Renal cortex interstitium (tissue), 11 donors: ENCODE measurements at regions not wholly inside any gene's neighbourhood (a gene's known extent, or its start where the extent isn't known, plus 50 kb on each side); places are given as distances from the start of the nearest gene placed in this dataset.
"Not testable (repeated sequence)": the region's sequence is repeated elsewhere in the genome, so short reads cannot be mapped to it uniquely, and the experiment has no call there.

Experiments used
- DNase-seq, 11 donors: peaks; one replicate each; pipeline ENCODE4 v3.0.0-alpha.2; 2013; ENCODE audit warnings: low read depth in 9 of 11, low spot score in 4 of 11; ENCODE audit errors: extremely low read depth in 1 of 11

- not testable (repeated sequence) for DNase-seq
Observed at GRCh38 chr13:22932632-22933412, 248.0 kb upstream of the SGCG start.

- no peak for DNase-seq
Observed at GRCh38 chr13:22933571-22934181, 247.1 kb upstream of the SGCG start.

- no peak for DNase-seq
Observed at GRCh38 chr13:22934744-22935523, 245.8 kb upstream of the SGCG start.

GRCh38 chr13:22936228-22936627 lies 244.6 kb upstream of the SGCG start:
- no peak for DNase-seq

- DNase-seq = no peak
Observed at GRCh38 chr13:22937241-22937640, 243.5 kb upstream of the SGCG start.

- no peak for DNase-seq
Observed at GRCh38 chr13:22937953-22938352, 242.8 kb upstream of the SGCG start.

GRCh38 chr13:22938576-22938975 lies 242.2 kb upstream of the SGCG start:
- DNase-seq = no peak

DNA sequence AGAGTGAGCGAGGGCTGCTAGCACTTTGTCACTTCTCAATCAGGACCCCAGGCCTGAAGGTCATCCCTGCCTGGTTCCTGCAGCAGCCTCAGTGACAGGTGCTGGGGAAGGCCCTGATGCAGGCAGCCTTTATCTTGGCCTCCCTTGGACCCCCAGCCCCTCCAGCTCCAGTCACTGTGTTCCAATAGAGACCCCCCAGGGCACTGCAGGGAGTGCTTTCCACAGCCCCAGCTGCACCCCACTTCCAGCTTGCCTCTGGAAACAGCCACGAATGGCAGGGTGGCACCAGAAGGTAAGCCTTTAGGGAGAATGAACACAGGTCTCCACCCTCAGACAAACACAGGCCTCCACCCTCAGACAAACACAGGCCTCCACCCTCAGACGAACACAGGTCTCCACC lies 241.6 kb upstream of the SGCG start:
- DNase-seq = no peak

DNA sequence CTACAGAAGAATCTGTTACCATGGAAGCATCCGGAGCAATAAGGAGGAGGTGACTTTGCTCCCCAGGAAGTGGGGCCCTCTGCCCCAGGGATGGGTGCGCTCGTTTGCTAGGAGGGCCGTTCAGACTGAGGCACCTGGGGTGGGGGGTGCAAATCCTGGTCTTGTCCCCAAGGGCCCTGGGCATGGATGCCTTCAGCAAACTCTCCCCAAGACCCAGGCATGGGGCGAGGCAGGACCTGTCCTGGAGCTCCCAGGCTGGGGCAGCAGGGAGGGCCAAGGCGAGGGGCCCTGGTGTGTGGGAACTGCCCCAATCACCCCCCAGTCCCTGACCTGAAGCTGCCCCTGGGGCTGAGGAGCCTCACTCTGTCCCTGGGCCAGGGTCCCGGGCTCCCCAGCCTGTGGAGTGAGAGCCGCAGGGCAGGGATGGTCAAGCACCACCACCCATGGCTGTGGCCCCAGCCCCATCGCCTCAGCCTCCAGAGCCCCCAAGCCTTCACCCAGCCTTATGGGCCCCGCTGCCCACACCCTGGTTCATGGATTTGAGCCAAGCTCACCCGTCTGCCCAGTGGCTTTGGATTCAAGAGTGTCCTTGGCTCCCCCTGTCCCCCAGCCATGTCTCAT lies 240.6 kb upstream of the SGCG start:
- no peak for DNase-seq

DNA sequence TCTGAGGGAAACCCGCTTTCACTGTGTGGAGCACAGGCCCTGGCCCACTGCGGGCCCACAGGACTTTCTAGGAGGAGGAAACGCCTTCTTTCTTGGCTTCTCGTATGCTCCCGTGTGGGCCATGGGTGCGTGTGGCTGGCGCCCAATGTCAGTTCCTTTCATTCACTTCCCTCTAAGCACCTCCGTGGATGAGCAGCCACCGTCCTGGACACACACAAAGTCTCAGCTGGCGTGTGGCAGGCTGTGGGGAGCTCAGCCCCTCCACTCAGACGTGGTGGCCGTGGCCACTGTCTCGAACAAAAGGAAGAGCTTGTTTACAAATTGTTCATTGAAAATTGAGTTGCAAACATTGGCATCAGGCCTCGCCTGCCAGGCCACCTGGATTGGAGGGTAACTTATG lies 240.0 kb upstream of the SGCG start:
- no peak for DNase-seq

GRCh38 chr13:22941495-22941894 lies 239.3 kb upstream of the SGCG start:
- not testable (repeated sequence) for DNase-seq

GRCh38 chr13:22942831-22943230 lies 237.9 kb upstream of the SGCG start:
- DNase-seq = not testable (repeated sequence)

DNA sequence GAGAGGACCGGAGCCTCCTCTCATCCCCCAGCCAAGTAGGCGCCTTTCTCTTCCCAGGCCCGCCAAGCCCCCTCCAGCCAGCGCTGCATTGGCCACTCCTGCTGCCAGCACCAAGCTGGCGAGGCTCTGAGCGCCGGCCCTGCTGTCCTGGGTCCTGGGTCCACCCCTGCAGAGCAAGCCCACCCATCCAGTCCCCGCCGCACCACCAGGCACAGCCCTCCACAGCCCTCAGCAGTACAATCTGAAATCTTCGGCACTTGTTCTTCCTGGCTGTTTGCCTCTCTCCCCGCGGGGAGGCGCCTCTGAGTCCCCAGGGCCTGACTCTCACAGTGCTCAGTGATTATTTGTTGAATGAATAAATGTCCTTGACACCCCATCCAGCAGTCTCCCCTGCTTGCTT lies 236.4 kb upstream of the SGCG start:
- no peak for DNase-seq

GRCh38 chr13:22945321-22946226 lies 235.2 kb upstream of the SGCG start:
- no peak for DNase-seq

- no peak for DNase-seq
Observed at GRCh38 chr13:22948421-22948820, 232.4 kb upstream of the SGCG start.

DNA sequence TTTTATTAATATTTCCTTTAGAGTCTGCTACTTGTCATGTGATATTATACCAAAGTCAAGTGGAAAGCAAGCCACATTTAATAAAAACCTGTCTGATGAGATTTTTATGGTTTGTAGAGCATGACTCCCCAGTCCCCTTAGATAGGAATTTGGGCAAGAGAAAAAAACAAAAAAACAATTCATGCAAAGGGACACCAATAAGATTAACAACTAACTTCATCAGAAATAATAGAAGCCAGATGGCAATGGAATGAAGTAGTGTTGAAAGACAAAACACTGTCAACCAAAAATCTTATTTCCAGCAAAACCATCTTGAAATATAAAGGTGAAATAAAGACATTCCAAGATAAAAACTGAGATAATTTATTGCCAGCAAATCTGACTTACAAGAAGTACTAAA lies 228.8 kb upstream of the SGCG start:
- DNase-seq = not testable (repeated sequence)

GRCh38 chr13:22955147-22955546 lies 225.6 kb upstream of the SGCG start:
- DNase-seq = not testable (repeated sequence)

GRCh38 chr13:22956456-22957115 lies 224.2 kb upstream of the SGCG start:
- DNase-seq = not testable (repeated sequence)
